ENCODE measurements at regions not wholly inside any gene's neighbourhood (a gene's known extent, or its start where the extent isn't known, plus 50 kb on each side); places are given as distances from the start of the nearest gene placed in this dataset.

DNA sequence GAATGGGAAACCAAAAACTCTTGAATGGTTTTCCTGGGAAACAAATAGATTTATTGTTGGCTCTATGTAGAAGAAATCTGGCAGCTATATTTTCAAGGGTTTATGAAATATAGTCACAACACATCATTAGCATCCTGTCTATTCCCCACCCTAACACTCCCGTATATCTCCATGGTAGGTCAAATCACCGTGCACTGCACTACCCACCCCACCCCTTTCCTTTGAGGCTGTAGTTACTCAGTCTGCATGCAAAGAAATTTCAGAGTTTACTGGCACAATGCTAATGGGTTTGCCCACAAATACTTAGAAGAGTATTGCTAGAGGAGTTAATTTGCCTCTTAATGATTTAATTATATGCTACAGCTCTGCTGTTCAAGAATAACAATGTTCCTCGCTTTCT is 329.1 kb upstream of the TSHZ2 start:
- Histone ChIP-seq H3K4me1 (ENCODE audit: control insufficient read depth, insufficient read depth, low read length) (no peaks in the 10 kb centered on the region), H3K27me3 (replicated peaks in 1 of 2; ENCODE audit: control insufficient read depth in 2 of 2, insufficient read depth in 2 of 2, low read length in 1 of 2) (no peaks in the 10 kb centered on the region), H3K9ac (ENCODE audit: control insufficient read depth, insufficient read depth, low read length) (no peak overlapping the region), H2AFZ (ENCODE audit: control insufficient read depth, low read depth, low read length) (no peak overlapping the region), H4K20me1 (ENCODE audit: control insufficient read depth, insufficient read depth) (no peaks in the 10 kb centered on the region), H3K36me3 (ENCODE audit: control insufficient read depth in 2 of 2, insufficient read depth in 2 of 2, low read length in 1 of 2) (no peaks in the 10 kb centered on the region), H3K4me3 (no peak overlapping the region), H3K4me2 (ENCODE audit: control insufficient read depth, insufficient read depth) (no peak overlapping the region), H3K9me3 (replicated peaks; ENCODE audit: control insufficient read depth, insufficient read depth, low read length) (no peaks in the 10 kb centered on the region; the same call in 2 of the 3 replicates), H3K27ac (ENCODE audit: control insufficient read depth, insufficient read depth) (no peak overlapping the region), H3K79me2 (ENCODE audit: control insufficient read depth, insufficient read depth, low read length) (no peaks in the 10 kb centered on the region)
- POLR2A ChIA-PET, result no interaction called here
- CTCF ChIA-PET, result interaction anchor here (0.9 kb wide), 1 partner anchor 12 kb away, joined by 4 read pairs; no protein-coding TSS in a partner anchor
- SMC1A ChIA-PET (ENCODE audit: uncharacterized antibody, unreplicated experiment), result interaction anchor here (2.1 kb wide), 1 partner anchor 12 kb away, joined by 4 read pairs; no protein-coding TSS in a partner anchor
- FAIRE-seq (no peak), ATAC-seq (no peak), DNase-seq (ENCODE audit: low read depth, low spot score) (no peak)
- 18% methylated on average over 3 of the region's 3 CpGs for WGBS (ENCODE audit: insufficient coverage, insufficient replicate concordance, low lambda C conversion rate, missing lambda C conversion rate)
- no TSS peak for BruUV-seq (replicated peaks)
- intact Hi-C loops (cut with micrococcal nuclease; ENCODE audit: unreplicated experiment), result no loop called here
- RAD21 ChIA-PET (ENCODE audit: unreplicated experiment), result no interaction called here
- TF ChIP-seq ZBTB40 (IDR thresholded peaks at IDR 0.05; ENCODE audit: borderline replicate concordance) (no peak), MEF2A (IDR thresholded peaks at IDR 0.05; ENCODE audit: insufficient read depth, low read depth, low read length) (no peak), CEBPB (IDR thresholded peaks at IDR 0.05; ENCODE audit: borderline replicate concordance in 1 of 2, low read depth in 2 of 2, low read length in 2 of 2) (no peak), YY1 (IDR thresholded peaks at IDR 0.05; ENCODE audit: low read depth, low read length) (no peak), CTCF (IDR thresholded peaks at IDR 0.05 in 2 of 3, conservative IDR thresholded peaks at IDR 0.05 in 1 of 3; ENCODE audit: control insufficient read depth in 2 of 3, extremely low read depth in 1 of 3, insufficient read depth in 1 of 3, low read depth in 3 of 3, low read length in 3 of 3) (no peak)
- TF ChIP-seq, protein P1, sequence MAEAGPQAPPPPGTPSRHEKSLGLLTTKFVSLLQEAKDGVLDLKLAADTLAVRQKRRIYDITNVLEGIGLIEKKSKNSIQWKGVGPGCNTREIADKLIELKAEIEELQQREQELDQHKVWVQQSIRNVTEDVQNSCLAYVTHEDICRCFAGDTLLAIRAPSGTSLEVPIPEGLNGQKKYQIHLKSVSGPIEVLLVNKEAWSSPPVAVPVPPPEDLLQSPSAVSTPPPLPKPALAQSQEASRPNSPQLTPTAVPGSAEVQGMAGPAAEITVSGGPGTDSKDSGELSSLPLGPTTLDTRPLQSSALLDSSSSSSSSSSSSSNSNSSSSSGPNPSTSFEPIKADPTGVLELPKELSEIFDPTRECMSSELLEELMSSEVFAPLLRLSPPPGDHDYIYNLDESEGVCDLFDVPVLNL (IDR thresholded peaks at IDR 0.05; ENCODE audit: low read depth, low read length), result no peak
- TF ChIP-seq, protein P2, sequence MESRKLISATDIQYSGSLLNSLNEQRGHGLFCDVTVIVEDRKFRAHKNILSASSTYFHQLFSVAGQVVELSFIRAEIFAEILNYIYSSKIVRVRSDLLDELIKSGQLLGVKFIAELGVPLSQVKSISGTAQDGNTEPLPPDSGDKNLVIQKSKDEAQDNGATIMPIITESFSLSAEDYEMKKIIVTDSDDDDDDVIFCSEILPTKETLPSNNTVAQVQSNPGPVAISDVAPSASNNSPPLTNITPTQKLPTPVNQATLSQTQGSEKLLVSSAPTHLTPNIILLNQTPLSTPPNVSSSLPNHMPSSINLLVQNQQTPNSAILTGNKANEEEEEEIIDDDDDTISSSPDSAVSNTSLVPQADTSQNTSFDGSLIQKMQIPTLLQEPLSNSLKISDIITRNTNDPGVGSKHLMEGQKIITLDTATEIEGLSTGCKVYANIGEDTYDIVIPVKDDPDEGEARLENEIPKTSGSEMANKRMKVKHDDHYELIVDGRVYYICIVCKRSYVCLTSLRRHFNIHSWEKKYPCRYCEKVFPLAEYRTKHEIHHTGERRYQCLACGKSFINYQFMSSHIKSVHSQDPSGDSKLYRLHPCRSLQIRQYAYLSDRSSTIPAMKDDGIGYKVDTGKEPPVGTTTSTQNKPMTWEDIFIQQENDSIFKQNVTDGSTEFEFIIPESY (IDR thresholded peaks at IDR 0.05), result no peak
- in situ Hi-C loops (cut with MboI), result no loop called here

All from GM12878 (cell line).